ENCODE measurements at regions not wholly inside any gene's neighbourhood (a gene's known extent, or its start where the extent isn't known, plus 50 kb on each side); places are given as distances from the start of the nearest gene placed in this dataset.
A peak's percentile ranks its signal among the peaks of the same experiment; 100 is the strongest.
"Not testable (repeated sequence)": the region's sequence is repeated elsewhere in the genome, so short reads cannot be mapped to it uniquely, and the experiment has no call there.

DNA sequence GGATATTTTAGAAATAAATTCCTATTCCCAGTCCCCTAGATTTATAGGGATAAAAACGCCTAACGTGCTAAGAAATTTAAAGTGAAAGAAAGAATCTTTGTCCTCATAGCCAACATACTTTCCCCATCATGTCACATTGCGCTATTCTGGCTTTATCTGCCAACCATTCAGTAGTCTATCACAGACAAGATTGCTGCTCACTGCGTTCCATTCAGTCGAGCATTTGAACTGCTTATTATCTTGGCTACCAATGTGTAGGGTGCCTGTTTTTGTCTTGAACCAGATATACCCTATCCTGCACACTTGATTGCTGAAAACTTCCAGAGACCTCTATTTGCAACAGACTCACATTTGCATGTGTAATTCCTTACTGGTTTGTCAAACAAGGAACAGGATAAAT lies 751.5 kb downstream of the EPHA7 start:
- TF ChIP-seq, protein P1, sequence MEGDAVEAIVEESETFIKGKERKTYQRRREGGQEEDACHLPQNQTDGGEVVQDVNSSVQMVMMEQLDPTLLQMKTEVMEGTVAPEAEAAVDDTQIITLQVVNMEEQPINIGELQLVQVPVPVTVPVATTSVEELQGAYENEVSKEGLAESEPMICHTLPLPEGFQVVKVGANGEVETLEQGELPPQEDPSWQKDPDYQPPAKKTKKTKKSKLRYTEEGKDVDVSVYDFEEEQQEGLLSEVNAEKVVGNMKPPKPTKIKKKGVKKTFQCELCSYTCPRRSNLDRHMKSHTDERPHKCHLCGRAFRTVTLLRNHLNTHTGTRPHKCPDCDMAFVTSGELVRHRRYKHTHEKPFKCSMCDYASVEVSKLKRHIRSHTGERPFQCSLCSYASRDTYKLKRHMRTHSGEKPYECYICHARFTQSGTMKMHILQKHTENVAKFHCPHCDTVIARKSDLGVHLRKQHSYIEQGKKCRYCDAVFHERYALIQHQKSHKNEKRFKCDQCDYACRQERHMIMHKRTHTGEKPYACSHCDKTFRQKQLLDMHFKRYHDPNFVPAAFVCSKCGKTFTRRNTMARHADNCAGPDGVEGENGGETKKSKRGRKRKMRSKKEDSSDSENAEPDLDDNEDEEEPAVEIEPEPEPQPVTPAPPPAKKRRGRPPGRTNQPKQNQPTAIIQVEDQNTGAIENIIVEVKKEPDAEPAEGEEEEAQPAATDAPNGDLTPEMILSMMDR (IDR thresholded peaks at IDR 0.05), result no peak
- Histone ChIP-seq H3K27me3 (no peaks in the 10 kb centered on the region), H3K4me1 (no peaks in the 10 kb centered on the region), H3K4me3 (no peak overlapping the region), H3K36me3 (no peaks in the 10 kb centered on the region), H3K27ac (no peak overlapping the region), H3K9me3 (no peaks in the 10 kb centered on the region)
- intact Hi-C loops (cut with DNase I; ENCODE audit: low total_unique reads), result no loop called here
- no peak for DNase-seq

DNA sequence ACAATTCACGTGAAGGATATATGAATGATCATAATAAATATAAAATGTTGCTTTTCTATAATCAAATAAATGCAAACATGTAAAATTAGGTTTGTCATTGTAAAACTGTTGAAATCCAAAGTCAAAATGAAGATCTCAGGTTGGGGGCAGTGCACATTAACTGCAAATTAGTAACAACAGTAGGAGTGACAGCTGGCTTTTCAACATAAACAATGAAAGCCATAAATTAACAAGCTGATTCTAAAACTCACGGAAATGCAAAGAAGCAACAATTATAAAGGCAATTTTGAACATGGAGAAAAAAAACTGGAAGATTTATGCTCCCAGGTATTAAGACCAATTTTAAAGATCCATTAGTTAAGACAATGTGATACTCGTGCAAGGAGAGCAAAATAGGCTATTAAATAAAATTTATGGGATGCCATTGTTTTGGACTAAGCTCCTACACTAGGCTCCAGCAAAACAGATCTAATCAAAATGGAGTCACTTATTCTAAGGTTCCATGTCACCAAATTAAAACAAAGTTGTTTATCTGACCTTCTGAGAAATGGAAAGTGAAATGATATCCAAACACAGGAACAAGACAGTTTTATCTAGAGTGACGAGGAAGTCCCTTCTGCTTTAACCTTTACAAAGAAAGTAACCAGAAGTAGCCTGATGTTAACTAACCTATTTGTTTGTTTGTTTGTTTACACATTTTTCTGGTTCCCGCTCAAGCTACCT lies 770.8 kb downstream of the EPHA7 start:
- peaks cover 0 to 7% (median 5%) of the 10 kb centered on the region in 3 donors for H3K9me3 ChIP-seq
- H3K4me1 ChIP-seq, result no peaks in the 10 kb centered on the region
- intact Hi-C loops (cut with DNase I; ENCODE audit: low total_unique reads), result no loop called here
- no peak for DNase-seq
- H3K4me3 ChIP-seq, result no peak overlapping the region
- no peak overlapping the region for H3K27ac ChIP-seq
- TF ChIP-seq, protein P1 (IDR thresholded peaks at IDR 0.05), result no peak
- no peaks in the 10 kb centered on the region for H3K36me3 ChIP-seq
- H3K27me3 ChIP-seq, result no peaks in the 10 kb centered on the region

DNA sequence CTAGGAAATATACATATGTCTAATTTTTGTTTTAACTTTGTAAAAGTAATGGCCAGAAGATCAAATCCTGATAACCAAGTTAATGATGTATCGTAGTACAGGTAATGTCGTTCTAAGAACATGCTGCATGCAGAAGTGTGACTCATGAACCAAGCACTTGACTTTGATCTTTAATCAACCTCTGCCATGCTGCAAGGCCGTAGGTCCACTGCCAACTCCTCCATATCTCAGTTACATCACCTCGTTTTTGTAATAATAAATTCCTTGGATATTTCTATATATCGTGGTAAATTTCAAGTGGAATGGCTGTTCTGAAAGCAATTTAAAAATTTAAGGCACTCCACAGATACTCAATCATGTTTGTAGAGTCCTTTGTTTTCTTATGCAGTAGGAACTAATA lies 771.7 kb downstream of the EPHA7 start:
- H3K27ac ChIP-seq, result no peak overlapping the region
- intact Hi-C loops (cut with DNase I; ENCODE audit: low total_unique reads), result no loop called here
- no peak for DNase-seq

DNA sequence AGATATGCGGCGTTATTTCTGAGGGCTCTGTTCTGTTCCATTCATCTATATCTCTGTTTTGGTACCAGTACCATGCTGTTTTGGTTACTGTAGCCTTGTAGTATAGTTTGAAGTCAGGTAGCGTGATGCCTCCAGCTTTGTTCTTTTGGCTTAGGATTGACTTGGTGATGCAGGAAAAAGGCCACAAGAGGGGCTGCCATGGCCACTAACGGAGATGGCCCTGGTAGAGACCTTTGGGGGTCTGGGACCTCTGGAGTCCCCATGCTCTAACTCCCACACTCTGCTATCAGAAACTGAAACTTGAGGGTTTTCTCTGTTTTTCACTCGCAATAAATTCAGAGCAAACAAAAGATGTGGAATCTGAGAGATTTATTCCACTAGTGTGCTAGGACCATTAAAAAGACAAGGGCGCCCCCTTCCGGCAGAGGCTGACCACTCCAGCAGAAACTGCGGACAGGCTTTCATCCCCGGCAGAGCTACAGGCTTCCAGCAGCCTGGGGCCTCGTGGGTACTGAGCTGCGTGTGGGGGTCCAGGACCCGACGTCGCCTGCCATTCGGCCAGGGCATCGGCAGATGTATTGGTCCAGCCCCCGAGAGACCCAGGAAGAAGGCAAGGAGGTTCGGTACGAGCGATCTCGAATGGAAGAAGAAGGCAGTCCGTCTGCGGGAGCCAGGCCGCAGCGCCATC lies 775.1 kb downstream of the EPHA7 start:
- H3K36me3 ChIP-seq; intact Hi-C loops (cut with DNase I; ENCODE audit: low total_unique reads); H3K4me1 ChIP-seq; H3K27ac ChIP-seq; H3K9me3 ChIP-seq; H3K4me3 ChIP-seq; H3K27me3 ChIP-seq: not testable (repeated sequence)
- DNase-seq, result peak in 1 of 2 donors; percentile 20

More for the DNA sequence above, 771.7 kb downstream of the EPHA7 start:
- TF ChIP-seq, protein P1 (IDR thresholded peaks at IDR 0.05), result no peak
- Histone ChIP-seq H3K4me1 (no peaks in the 10 kb centered on the region), H3K27me3 (no peaks in the 10 kb centered on the region), H3K36me3 (no peaks in the 10 kb centered on the region), H3K4me3 (no peak overlapping the region), H3K9me3 (peaks cover 0 to 7% (median 5%) of the 10 kb centered on the region in 3 donors)

DNA sequence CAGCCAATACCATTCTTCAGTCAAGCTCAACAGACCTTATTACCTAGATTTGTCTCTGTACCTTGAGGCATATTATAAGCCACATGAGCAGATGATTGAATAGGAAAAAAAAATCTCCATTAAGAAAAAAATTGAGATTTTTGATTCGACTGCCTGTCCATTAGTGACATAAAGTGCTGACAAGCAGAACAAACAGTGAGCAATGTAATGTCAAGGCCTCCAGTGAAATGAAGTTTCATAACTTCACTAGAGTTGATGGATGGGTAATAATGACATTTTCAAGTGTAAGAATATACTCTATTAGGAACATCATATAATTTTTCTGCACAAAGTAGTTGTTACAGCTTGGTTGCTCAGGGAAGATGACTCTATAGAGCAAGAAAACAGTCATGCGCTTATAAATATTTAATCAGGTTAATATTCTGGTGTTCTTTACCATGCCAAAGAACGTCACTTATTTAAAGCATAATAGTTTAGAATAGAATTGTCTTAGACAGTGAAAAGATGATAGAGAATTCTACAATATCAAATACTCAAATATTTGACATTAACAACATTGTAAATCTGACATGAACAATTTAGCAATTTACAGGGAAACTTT lies 783.7 kb downstream of the EPHA7 start:
- no peak overlapping the region for H3K27ac ChIP-seq
- H3K4me1 ChIP-seq, result no peaks in the 10 kb centered on the region
- intact Hi-C loops (cut with DNase I; ENCODE audit: low total_unique reads), result no loop called here
- H3K9me3 ChIP-seq, result no peaks in the 10 kb centered on the region
- no peak overlapping the region for H3K4me3 ChIP-seq
- no peaks in the 10 kb centered on the region for H3K36me3 ChIP-seq
- no peaks in the 10 kb centered on the region for H3K27me3 ChIP-seq
- TF ChIP-seq, protein P1 (IDR thresholded peaks at IDR 0.05), result no peak
- DNase-seq, result no peak

DNA sequence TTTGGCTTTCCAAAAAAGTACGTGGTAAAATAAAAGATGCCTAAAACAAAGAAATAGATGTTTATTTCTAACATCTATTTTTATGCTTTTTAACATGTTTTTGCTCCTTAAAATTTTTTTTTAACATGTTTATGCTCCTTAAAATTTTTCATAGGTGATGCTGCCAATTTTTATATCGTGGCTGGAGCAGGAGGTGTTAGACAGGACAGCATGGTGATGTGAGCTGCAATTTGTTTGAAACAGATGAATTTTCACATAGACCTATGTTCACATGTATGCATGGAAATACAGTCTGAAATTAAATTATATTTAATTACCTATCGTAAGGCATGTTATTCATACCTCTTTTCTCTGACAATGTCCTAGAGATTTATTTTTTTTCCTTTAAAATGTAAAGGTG lies 784.8 kb downstream of the EPHA7 start:
- no peaks in the 10 kb centered on the region for H3K4me1 ChIP-seq
- no peak for DNase-seq
- intact Hi-C loops (cut with DNase I; ENCODE audit: low total_unique reads), result no loop called here
- no peak overlapping the region for H3K4me3 ChIP-seq
- H3K27me3 ChIP-seq, result no peaks in the 10 kb centered on the region
- H3K36me3 ChIP-seq, result no peaks in the 10 kb centered on the region
- TF ChIP-seq, protein P1 (IDR thresholded peaks at IDR 0.05), result no peak
- no peak overlapping the region for H3K27ac ChIP-seq
- no peaks in the 10 kb centered on the region for H3K9me3 ChIP-seq
